ENCODE measurements at regions not wholly inside any gene's neighbourhood (a gene's known extent, or its start where the extent isn't known, plus 50 kb on each side); places are given as distances from the start of the nearest gene placed in this dataset.

DNA sequence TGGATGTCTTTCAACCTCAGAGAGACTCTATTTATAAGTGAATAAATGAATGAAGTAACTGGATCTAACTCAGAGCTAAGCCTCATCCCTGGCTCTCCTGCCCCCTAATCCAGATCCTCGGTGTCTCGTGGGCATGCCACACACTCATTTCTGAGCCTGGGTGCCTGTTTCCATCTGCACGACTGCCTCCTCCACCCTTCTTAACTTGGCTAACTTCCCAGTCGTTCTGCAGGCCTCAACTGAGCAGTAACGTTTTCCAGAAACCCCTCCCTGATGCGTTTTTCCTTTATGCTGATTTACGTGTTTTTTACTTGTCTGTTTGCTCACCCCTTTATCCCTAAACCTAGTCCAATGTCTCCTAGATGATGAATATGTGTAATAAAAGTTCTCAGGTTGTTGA, 186.9 kb upstream of the HS3ST1 start:
- Histone ChIP-seq H2AFZ (ENCODE audit: insufficient read depth, low read depth, low read length, poor library complexity, severe bottlenecking) (no peak overlapping the region), H3K9ac (ENCODE audit: insufficient read depth, low read length, poor library complexity, severe bottlenecking) (no peak overlapping the region), H3K4me1 (ENCODE audit: control insufficient read depth in 1 of 2, insufficient read depth in 2 of 2, low read length in 2 of 2) (no peaks in the 10 kb centered on the region), H3K27me3 (ENCODE audit: control insufficient read depth in 2 of 2, insufficient read depth in 2 of 2, low read length in 2 of 2) (no peaks in the 10 kb centered on the region), H3K9me3 (replicated peaks in 1 of 2; ENCODE audit: control insufficient read depth in 1 of 2, insufficient read depth in 1 of 2, low read length in 2 of 2) (no peaks in the 10 kb centered on the region), H3K4me3 (replicated peaks in 1 of 3; ENCODE audit: low read depth in 2 of 3, low read length in 3 of 3) (no peak overlapping the region), H3K27ac (ENCODE audit: low read depth in 1 of 2, low read length in 2 of 2) (no peak overlapping the region), H3K36me3 (replicated peaks in 1 of 2; ENCODE audit: control insufficient read depth in 1 of 2, insufficient read depth in 2 of 2, low read length in 2 of 2) (no peaks in the 10 kb centered on the region), H3K4me2 (replicated peaks; ENCODE audit: extremely low read depth, low read length, poor library complexity, severe bottlenecking) (no peak overlapping the region), H4K20me1 (ENCODE audit: insufficient read depth, low read length) (no peaks in the 10 kb centered on the region), H3K79me2 (ENCODE audit: insufficient read depth, low read length) (no peaks in the 10 kb centered on the region)
- no peaks in the 10 kb centered on the region for H3K9me3 Mint-ChIP-seq
- intact Hi-C loops (cut with micrococcal nuclease), result no loop called here
- H3K36me3 Mint-ChIP-seq, result no peaks in the 10 kb centered on the region
- H3K27me3 Mint-ChIP-seq (ENCODE audit: low read depth in 3 of 3), result peaks cover 0 to 2% (median 0%) of the 10 kb centered on the region in 3 donors
- 91% methylated on average over 5 of the region's 7 CpGs for WGBS (ENCODE audit: insufficient coverage)
- DNase-seq, result no peak
- H3K27ac Mint-ChIP-seq, result no peak overlapping the region
- H3K4me1 Mint-ChIP-seq, result peaks cover 2% of the 10 kb centered on the region
- H3K4me3 Mint-ChIP-seq, result no peak overlapping the region
- TF ChIP-seq, protein P1, sequence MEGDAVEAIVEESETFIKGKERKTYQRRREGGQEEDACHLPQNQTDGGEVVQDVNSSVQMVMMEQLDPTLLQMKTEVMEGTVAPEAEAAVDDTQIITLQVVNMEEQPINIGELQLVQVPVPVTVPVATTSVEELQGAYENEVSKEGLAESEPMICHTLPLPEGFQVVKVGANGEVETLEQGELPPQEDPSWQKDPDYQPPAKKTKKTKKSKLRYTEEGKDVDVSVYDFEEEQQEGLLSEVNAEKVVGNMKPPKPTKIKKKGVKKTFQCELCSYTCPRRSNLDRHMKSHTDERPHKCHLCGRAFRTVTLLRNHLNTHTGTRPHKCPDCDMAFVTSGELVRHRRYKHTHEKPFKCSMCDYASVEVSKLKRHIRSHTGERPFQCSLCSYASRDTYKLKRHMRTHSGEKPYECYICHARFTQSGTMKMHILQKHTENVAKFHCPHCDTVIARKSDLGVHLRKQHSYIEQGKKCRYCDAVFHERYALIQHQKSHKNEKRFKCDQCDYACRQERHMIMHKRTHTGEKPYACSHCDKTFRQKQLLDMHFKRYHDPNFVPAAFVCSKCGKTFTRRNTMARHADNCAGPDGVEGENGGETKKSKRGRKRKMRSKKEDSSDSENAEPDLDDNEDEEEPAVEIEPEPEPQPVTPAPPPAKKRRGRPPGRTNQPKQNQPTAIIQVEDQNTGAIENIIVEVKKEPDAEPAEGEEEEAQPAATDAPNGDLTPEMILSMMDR (IDR thresholded peaks at IDR 0.05), result no peak

DNA sequence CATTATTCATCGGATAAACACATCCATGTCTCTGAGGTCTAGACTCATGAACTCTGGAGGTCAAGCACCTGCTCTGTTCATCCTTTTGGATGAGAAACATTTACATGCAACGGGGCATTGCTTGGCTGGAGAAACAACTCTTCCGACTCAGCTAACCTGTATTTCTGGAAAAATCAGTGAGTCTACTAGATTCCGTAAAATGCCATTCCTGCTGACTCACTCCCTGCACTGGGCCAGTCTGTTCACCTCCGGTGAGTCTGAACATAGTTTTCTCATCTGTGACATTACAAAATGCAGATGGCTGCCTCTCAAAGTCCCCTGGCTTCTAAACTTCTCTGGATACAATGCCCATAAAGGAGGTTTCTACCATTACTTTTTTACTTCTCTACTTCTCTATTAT, 185.7 kb upstream of the HS3ST1 start:
- H3K27ac Mint-ChIP-seq, result no peak overlapping the region
- WGBS (ENCODE audit: insufficient coverage), result 98% methylated on average over 5 of the region's 5 CpGs
- Histone ChIP-seq H3K27ac (ENCODE audit: low read depth in 1 of 2, low read length in 2 of 2) (no peak overlapping the region), H3K4me3 (replicated peaks in 1 of 3; ENCODE audit: low read depth in 2 of 3, low read length in 3 of 3) (no peak overlapping the region), H3K4me2 (replicated peaks; ENCODE audit: extremely low read depth, low read length, poor library complexity, severe bottlenecking) (no peak overlapping the region), H3K9ac (ENCODE audit: insufficient read depth, low read length, poor library complexity, severe bottlenecking) (no peak overlapping the region), H3K79me2 (ENCODE audit: insufficient read depth, low read length) (no peaks in the 10 kb centered on the region), H4K20me1 (ENCODE audit: insufficient read depth, low read length) (no peaks in the 10 kb centered on the region), H3K4me1 (ENCODE audit: control insufficient read depth in 1 of 2, insufficient read depth in 2 of 2, low read length in 2 of 2) (no peaks in the 10 kb centered on the region), H2AFZ (ENCODE audit: insufficient read depth, low read depth, low read length, poor library complexity, severe bottlenecking) (no peak overlapping the region), H3K36me3 (replicated peaks in 1 of 2; ENCODE audit: control insufficient read depth in 1 of 2, insufficient read depth in 2 of 2, low read length in 2 of 2) (no peaks in the 10 kb centered on the region), H3K27me3 (ENCODE audit: control insufficient read depth in 2 of 2, insufficient read depth in 2 of 2, low read length in 2 of 2) (no peaks in the 10 kb centered on the region), H3K9me3 (replicated peaks in 1 of 2; ENCODE audit: control insufficient read depth in 1 of 2, insufficient read depth in 1 of 2, low read length in 2 of 2) (no peaks in the 10 kb centered on the region)
- H3K4me1 Mint-ChIP-seq, result peaks cover 2% of the 10 kb centered on the region
- H3K27me3 Mint-ChIP-seq (ENCODE audit: low read depth in 3 of 3), result peaks cover 0 to 2% (median 0%) of the 10 kb centered on the region in 3 donors
- no peaks in the 10 kb centered on the region for H3K9me3 Mint-ChIP-seq
- intact Hi-C loops (cut with micrococcal nuclease), result no loop called here
- no peak for DNase-seq
- TF ChIP-seq, protein P1 (IDR thresholded peaks at IDR 0.05), result no peak
- H3K36me3 Mint-ChIP-seq, result no peaks in the 10 kb centered on the region
- H3K4me3 Mint-ChIP-seq, result no peak overlapping the region
